ENCODE measurements at regions not wholly inside any gene's neighbourhood (a gene's known extent, or its start where the extent isn't known, plus 50 kb on each side); places are given as distances from the start of the nearest gene placed in this dataset.

DNA sequence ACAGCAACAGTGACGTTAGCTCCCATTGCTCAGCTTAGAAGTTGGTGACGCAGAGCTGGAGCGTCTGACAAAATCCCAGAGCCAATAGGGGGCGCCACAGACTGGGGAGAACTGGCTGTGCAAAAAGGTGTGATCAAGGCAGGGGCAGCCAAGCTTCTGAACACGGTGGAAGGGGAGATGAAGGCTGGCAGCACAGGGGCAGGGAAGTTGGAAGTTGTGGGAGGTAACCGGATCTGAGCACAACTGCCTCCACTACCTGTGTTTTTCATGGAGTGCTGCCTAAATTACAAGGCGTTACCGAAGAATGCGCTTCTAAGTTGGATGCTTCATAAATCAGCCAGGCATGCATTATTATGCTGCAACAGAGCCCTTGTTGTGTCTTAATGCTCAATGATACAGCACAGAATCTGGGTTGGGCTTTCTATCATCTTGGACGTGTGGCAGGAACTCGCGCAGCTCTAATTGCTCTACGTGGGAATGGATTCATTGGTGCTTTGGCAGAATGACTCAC, 370.0 kb downstream of the SLC4A3 start:
- TF ChIP-seq, protein P1, sequence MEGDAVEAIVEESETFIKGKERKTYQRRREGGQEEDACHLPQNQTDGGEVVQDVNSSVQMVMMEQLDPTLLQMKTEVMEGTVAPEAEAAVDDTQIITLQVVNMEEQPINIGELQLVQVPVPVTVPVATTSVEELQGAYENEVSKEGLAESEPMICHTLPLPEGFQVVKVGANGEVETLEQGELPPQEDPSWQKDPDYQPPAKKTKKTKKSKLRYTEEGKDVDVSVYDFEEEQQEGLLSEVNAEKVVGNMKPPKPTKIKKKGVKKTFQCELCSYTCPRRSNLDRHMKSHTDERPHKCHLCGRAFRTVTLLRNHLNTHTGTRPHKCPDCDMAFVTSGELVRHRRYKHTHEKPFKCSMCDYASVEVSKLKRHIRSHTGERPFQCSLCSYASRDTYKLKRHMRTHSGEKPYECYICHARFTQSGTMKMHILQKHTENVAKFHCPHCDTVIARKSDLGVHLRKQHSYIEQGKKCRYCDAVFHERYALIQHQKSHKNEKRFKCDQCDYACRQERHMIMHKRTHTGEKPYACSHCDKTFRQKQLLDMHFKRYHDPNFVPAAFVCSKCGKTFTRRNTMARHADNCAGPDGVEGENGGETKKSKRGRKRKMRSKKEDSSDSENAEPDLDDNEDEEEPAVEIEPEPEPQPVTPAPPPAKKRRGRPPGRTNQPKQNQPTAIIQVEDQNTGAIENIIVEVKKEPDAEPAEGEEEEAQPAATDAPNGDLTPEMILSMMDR (IDR thresholded peaks at IDR 0.05), result peak; percentile 61
- TF ChIP-seq ZFX (IDR thresholded peaks at IDR 0.05; ENCODE audit: borderline replicate concordance), result no peak

All from 22Rv1 (cell line).